ES-I3 (cell line): ENCODE measurements at regions not wholly inside any gene's neighbourhood (a gene's known extent, or its start where the extent isn't known, plus 50 kb on each side); places are given as distances from the start of the nearest gene placed in this dataset.

Experiments
- H3K36me3 ChIP-seq: 2 replicates; pipeline ENCODE4 v1.6.1; 2013; ENCODE audit warnings: mild to moderate bottlenecking, low read length, control low read depth, moderate library complexity; ENCODE audit not compliant: insufficient read depth
- H3K4me1 ChIP-seq: 2 replicates; pipeline ENCODE4 v1.6.1; 2013; ENCODE audit warnings: mild to moderate bottlenecking, control low read depth, low read length; ENCODE audit not compliant: insufficient read depth
- H3K9ac ChIP-seq: 2 replicates; pipeline ENCODE4 v1.6.1; 2013; ENCODE audit warnings: low read depth, mild to moderate bottlenecking, low read length, moderate library complexity
- H3K9me3 ChIP-seq: 2 replicates; pipeline ENCODE4 v1.6.1; 2013; ENCODE audit warnings: mild to moderate bottlenecking, low read length, moderate library complexity; ENCODE audit not compliant: control insufficient read depth, insufficient read depth

DNA sequence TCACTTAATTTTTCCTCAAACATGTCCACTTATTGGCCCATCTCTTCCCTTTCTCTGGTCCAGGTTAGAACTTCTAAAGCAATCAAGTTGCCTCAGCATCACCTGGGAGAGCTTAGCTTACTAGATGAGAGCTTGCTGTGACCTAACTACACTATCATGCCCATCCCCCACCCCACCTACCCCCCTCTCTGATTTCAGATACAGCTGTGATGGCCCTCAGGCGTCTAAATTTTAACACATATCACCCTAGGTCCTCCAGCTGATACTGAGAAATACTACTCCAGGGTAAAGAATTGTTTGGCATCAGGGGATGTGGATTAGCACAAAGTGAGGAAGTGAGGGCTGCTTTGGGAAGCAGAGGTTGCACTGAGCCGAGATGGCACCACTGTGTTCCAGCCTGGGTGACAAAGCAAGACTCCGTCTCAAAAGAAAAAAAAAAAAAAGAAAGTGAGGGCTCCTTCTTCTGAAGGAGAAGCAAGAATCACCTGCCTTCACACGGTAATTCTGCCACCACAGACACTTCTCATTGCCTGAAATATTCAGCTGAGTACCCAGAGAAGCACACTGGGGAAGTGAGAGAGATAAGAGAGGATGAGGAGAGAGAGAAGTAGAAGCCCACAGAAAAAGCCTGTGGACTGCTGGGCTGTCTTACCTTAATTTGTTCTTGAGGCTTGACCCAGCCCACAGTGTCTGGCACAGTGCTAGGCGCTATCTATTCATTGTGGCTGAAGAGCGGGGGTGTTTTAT, 263.4 kb downstream of the ASXL3 start:
- no peak overlapping the region for H3K9ac ChIP-seq
- peaks cover 10% of the 10 kb centered on the region; the same call in 1 of the 2 replicates for H3K4me1 ChIP-seq
- H3K9me3 ChIP-seq: no peaks in the 10 kb centered on the region
- no peaks in the 10 kb centered on the region for H3K36me3 ChIP-seq

DNA sequence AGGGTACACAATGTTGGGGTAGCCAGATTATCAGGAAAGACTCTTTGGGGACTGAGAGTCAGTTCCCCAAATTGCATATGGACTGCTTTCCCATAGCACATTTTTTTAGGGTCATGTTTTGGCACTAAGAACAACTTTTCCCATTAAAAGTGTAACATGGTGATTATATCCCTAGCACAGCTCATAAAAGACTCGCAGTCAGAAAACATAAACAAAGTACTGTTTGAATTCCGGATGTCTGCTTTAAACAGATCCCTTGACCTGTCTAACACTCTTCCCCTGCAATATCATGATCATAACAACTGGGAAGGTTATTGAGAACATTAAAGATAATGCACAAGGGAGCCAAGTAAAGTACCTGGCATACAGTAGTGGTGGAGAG, 262.2 kb downstream of the ASXL3 start:
- H3K4me1 ChIP-seq: peaks cover 10% of the 10 kb centered on the region; the same call in 1 of the 2 replicates
- H3K9ac ChIP-seq: no peak overlapping the region
- no peaks in the 10 kb centered on the region for H3K9me3 ChIP-seq

DNA sequence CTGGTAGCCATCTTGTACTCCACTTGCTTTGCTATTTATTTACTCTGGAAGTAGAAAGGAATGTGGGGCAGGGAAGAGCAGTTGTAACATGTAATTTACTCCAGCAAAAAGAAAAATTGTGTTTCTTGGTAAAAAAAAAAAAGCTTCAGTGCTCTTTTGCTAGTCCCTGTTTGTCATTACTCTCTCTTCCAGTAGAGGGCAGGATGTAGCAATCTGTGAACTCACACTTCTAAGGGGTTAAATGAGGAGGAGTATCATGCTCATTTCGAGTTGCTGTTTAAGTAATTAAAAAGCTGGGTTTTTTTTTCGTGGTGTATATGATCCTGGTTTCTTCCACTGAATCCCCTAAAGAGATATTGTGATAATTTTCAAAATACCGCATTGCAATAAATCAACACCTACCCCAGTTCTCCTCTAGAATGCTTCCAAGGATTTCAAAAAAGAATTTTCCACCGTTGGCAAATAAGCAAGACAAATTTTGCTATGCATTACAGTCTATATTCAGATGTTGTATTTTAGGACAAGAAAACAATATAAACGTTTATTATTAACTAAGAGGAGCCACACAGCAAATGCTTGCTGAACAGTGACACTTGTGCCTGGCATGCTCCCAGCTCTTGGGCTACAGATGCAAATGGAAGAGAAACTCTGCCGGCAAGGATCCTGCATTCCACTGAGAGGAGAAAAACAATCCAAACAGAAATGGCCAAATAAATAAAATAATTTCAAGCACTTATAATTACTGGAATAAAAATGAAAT, 261.6 kb downstream of the ASXL3 start:
- Histone ChIP-seq H3K9ac (no peak overlapping the region), H3K4me1 (peaks cover 10% of the 10 kb centered on the region; the same call in 1 of the 2 replicates), H3K36me3 (no peaks in the 10 kb centered on the region), H3K9me3 (no peaks in the 10 kb centered on the region)

More for the DNA sequence above, 262.2 kb downstream of the ASXL3 start:
- no peaks in the 10 kb centered on the region for H3K36me3 ChIP-seq

DNA sequence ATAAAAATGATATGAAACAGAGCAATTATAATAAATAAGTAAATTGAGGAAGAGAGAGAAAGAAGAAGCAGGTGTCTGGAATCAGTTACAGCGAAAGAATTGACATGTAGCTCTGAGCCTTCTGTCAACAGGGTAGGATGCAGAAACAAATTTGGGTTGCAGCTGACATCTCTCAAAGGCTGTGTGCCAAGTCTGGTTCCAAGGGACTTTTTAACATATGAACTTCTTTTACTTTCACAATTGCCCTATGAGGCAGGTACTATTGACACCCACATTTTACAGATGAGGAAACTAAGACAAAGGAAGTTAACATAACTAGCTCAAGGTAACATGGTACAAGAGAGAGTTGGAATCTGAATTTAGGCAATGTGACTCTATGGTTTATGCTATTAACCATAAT, 260.0 kb downstream of the ASXL3 start:
- Histone ChIP-seq H3K9me3 (no peaks in the 10 kb centered on the region), H3K9ac (no peak overlapping the region), H3K4me1 (peaks cover 10% of the 10 kb centered on the region; the same call in 1 of the 2 replicates), H3K36me3 (no peaks in the 10 kb centered on the region)

DNA sequence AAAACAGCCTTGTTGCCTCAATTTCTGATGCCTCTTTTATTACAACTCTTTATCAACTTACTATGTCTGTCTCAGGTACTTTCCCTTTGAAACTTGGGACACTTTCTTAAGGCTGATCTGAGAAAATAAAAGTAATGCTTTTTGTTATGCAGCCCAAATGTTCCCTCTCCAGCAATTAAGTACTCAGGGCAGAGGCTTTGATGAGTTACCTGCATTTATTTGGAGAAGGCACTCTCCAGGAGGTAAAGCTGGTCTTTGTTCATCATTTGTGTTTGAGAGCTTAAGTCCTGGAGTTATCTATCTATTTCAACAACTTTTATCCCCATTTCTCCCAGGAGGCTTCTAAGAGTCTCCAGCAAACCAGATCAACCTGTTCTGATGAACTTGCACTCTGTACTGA, 259.2 kb downstream of the ASXL3 start:
- Histone ChIP-seq H3K4me1 (peaks cover 10% of the 10 kb centered on the region; the same call in 1 of the 2 replicates), H3K9ac (no peak overlapping the region), H3K36me3 (no peaks in the 10 kb centered on the region), H3K9me3 (no peaks in the 10 kb centered on the region)

DNA sequence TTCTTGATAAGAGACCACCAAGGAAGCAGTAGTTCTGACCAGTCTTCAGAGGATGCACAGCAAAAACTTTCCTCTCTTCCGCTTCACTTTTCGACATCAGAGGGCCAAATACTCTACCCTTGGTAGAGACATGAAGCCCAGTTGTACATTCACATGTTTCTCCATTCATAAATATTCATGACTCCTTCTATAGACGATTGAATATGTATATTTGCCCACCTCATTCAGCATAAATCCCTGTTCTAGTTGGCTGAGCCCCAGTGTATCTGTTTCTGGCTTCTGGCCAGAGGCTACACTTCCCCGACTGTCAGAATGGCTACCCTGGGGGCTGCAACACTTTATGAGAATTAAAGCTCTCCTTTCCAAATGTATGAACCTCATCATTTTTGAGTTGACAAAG, 258.5 kb downstream of the ASXL3 start:
- H3K36me3 ChIP-seq: no peaks in the 10 kb centered on the region
- peaks cover 10% of the 10 kb centered on the region; the same call in 1 of the 2 replicates for H3K4me1 ChIP-seq
- H3K9me3 ChIP-seq: no peaks in the 10 kb centered on the region
- no peak overlapping the region for H3K9ac ChIP-seq

DNA sequence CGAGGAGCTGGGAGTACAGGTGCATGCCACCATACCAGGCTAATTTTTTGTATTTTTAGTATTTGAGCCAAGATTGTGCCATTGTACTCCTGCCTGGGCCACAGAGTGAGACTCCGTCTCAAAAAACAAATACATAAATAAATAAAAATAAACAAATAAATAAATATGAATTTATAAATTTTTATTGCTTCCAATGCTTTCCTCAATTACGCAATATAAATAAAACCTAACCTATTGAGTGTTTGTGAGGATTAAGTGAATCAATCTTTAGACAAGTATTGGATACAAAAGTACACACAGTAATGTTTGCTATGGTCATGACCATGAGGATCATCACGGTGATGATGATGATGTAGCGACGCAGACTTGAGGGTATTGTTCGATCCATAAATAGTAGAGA, 257.4 kb downstream of the ASXL3 start:
- Histone ChIP-seq H3K36me3 (no peaks in the 10 kb centered on the region), H3K4me1 (peaks cover 10% of the 10 kb centered on the region; the same call in 1 of the 2 replicates), H3K9me3 (no peaks in the 10 kb centered on the region), H3K9ac (no peak overlapping the region)

DNA sequence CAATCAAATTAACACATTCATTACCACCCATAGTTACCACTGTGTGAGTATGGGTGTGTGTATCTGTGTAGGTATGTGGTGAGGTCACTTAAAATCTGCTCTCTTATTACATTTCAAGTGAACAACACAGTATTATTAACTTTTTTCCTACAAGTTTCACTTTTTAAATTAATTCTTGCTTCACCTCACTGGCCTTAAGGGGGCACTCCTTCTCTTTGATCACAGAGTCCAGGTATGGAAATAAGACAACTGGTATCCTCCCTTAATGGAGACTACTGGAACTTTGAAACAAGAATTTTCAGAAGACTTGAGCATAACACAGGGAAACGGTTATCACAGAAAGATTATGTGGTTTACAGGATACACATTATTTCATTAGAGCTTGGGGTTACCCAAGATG, 255.8 kb downstream of the ASXL3 start:
- peaks cover 5% of the 10 kb centered on the region; the same call in 1 of the 2 replicates for H3K4me1 ChIP-seq
- no peak overlapping the region for H3K9ac ChIP-seq
- no peaks in the 10 kb centered on the region for H3K9me3 ChIP-seq
- no peaks in the 10 kb centered on the region for H3K36me3 ChIP-seq

DNA sequence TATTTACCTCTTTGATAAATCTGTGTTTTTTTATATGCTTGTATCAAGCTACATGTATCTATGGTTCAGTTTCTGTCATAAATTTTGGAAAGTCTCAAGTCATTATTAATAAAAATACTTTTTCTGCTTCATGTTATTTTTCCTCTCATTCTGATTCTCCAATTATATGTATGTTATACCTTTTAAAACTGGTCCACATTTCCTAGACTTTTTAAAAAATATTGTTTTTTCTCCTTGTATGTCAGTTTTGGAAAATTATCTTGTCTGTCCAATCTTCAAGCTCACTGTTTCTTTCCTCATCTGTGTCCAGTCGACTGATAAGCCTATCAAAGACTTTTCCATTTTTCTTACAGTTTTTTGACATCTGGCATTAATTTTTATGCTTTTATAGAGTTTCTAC, 253.4 kb downstream of the ASXL3 start:
- Histone ChIP-seq H3K9me3 (no peaks in the 10 kb centered on the region), H3K36me3 (no peaks in the 10 kb centered on the region), H3K4me1 (no peaks in the 10 kb centered on the region), H3K9ac (no peak overlapping the region)

DNA sequence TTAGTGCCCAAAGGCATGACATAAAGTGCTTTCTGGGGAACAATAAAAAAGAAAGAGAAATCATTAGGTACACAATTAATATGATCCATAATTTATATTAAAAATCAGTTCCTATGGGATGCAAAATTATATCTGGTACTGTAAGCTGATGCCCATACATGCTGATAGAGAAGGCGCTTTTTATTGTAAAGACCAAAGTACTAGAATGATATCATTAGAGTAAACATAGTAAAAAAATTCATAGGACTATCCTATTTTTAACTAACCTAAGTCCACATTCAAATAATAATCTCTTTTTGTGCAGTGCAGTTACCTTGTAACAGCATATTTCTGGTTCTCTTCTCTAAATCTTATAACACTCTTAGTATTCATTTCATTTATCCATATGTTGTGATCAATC, 252.2 kb downstream of the ASXL3 start:
- no peak overlapping the region for H3K9ac ChIP-seq
- H3K4me1 ChIP-seq: no peaks in the 10 kb centered on the region
- H3K9me3 ChIP-seq: no peaks in the 10 kb centered on the region
- H3K36me3 ChIP-seq: no peaks in the 10 kb centered on the region

DNA sequence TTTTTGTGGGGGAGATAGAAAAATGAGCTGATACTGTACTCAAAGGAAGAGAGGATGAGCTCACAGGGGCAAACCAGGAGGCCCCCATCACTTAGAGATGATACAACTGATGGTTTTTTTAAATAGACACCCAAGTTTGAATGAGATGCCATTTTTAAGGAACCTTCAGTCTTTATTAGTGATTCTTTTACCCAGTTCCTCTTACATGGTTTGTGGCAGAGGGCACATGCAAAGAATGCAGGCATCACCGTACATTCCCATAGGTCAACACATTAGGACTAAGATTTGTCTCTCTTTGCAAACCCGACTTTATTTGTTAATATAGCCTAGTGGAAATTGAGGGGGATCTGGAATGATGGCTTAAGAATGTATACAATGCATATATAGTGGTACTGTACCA, 250.9 kb downstream of the ASXL3 start:
- no peak overlapping the region for H3K9ac ChIP-seq
- H3K9me3 ChIP-seq: no peaks in the 10 kb centered on the region
- H3K4me1 ChIP-seq: no peaks in the 10 kb centered on the region
- no peaks in the 10 kb centered on the region for H3K36me3 ChIP-seq

DNA sequence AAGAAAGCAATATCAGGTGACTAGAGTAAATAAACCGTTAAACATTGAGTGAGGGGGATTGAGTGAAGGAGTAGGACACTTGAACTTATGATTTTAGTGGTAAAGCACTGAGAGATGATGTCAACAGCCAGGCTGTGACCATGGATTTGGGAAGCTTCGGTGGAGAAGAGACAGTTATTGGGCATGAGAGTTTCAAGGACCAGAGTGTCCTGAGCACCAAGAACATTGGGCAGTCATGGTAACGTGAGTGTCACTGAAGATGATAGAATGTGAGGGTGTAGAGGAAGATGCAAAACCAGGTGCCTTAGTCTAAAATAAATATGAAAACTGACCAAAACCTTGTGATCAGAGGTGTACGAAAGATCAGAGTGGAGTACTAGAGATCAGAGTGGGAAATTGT, 248.1 kb downstream of the ASXL3 start:
- Histone ChIP-seq H3K9ac (no peak overlapping the region), H3K36me3 (no peaks in the 10 kb centered on the region), H3K9me3 (no peaks in the 10 kb centered on the region), H3K4me1 (no peaks in the 10 kb centered on the region)

DNA sequence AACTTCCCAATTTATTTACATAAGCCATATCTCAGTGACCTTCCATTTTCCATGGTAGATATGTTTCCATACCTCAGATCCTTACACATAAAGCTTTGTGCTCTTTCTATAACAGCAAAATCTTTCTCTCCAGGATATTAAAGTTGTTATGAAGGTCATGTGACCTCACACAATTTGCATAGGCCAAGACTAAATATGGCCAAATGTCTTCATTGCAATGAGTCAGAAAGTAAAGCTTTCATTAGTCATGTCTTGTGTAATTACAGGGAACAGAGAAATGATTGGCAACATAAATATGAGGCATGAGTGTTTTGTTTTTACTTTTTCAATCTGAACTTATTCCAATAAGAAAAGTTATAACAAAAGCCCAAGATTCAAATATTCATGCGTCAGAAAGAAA, 243.5 kb downstream of the ASXL3 start:
- no peak overlapping the region for H3K9ac ChIP-seq
- no peaks in the 10 kb centered on the region for H3K36me3 ChIP-seq
- H3K9me3 ChIP-seq: 0 out of 2 replicates have a peak, but pooled peaks cover 5% of the 10 kb centered on the region
- peaks cover 4% of the 10 kb centered on the region; the same call in 1 of the 2 replicates for H3K4me1 ChIP-seq

DNA sequence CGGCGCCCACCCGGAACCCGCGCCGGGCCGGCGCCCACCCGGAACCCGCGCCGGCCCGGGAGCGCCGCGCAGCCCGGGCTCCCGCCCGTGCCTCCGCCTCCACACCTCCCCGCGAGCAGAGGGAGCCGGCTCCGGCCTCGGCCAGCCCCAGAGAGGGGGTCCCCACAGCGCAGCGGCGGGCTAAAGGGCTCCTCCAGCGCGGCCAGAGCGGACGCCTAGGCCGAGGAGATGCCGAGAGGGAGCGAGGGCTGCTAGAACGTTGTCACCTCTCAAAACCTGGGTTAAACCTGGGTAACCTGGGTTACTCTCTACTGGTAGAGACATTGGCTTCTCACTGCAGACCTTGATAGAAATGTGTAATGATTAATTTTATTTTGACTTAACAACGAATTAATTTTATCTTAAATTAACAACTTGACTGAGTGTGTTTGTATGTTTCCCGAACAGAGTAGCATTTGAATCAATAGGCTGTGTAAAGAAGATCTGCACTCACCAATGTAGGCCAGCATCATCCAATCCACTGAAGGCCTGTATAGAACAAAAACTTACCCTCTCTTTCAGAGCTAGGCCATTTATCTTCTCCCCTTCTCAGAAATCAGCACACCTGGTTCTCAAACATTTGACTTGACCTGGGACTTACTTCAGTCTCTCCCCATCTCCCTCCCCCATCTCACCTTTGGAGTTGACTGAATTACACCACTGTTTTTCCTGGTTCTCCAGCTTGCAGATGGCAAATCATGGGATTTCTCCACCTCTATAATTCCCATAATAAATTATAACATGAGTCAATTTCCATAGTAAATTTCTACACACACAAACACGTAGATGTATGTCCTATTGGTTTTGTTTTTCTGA, 242.7 kb downstream of the ASXL3 start:
- 0 out of 2 replicates have a peak, but pooled peaks cover 5% of the 10 kb centered on the region for H3K9me3 ChIP-seq

More for the DNA sequence above, 242.7 kb downstream of the ASXL3 start:
- H3K4me1 ChIP-seq: peaks cover 4% of the 10 kb centered on the region; the same call in 1 of the 2 replicates
- no peak overlapping the region for H3K9ac ChIP-seq
- no peaks in the 10 kb centered on the region for H3K36me3 ChIP-seq
